HS-5 (cell line): ENCODE measurements at regions not wholly inside any gene's neighbourhood (a gene's known extent, or its start where the extent isn't known, plus 50 kb on each side); places are given as distances from the start of the nearest gene placed in this dataset.
A peak's percentile ranks its signal among the peaks of the same experiment; 100 is the strongest.
"Not testable (repeated sequence)": the region's sequence is repeated elsewhere in the genome, so short reads cannot be mapped to it uniquely, and the experiment has no call there.

Source experiments
- DNase-seq: peaks from one replicate; pipeline ENCODE4 v3.0.0-alpha.2; 2012; ENCODE audit warnings: low read depth

- DNase-seq = no peak
Observed at GRCh38 chr2:41169744-41170143, 717.9 kb upstream of the SLC8A1 start.

GRCh38 chr2:41170589-41170988 is 718.7 kb upstream of the SLC8A1 start:
- DNase-seq = no peak

- no peak for DNase-seq
Observed at GRCh38 chr2:41180387-41180786, 728.5 kb upstream of the SLC8A1 start.

GRCh38 chr2:41182961-41183360 is 731.1 kb upstream of the SLC8A1 start:
- DNase-seq = no peak

GRCh38 chr2:41187376-41188122 is 735.7 kb upstream of the SLC8A1 start:
- DNase-seq = no peak

- DNase-seq = peak; percentile 67
Observed at GRCh38 chr2:41194230-41194629, 742.3 kb upstream of the SLC8A1 start.

- DNase-seq = no peak
Observed at GRCh38 chr2:41197781-41198180, 745.9 kb upstream of the SLC8A1 start.

- no peak for DNase-seq
Observed at GRCh38 chr2:41199334-41199733, 747.4 kb upstream of the SLC8A1 start.

GRCh38 chr2:41204315-41204714 is 752.4 kb upstream of the SLC8A1 start:
- no peak for DNase-seq

GRCh38 chr2:41206004-41206403 is 754.1 kb upstream of the SLC8A1 start:
- no peak for DNase-seq

GRCh38 chr2:41207578-41207977 is 755.7 kb upstream of the SLC8A1 start:
- no peak for DNase-seq

- not testable (repeated sequence) for DNase-seq
Observed at GRCh38 chr2:41210030-41210429, 758.1 kb upstream of the SLC8A1 start.

GRCh38 chr2:41216978-41217377 is 765.1 kb upstream of the SLC8A1 start:
- DNase-seq = no peak

- no peak for DNase-seq
Observed at GRCh38 chr2:41222593-41222992, 770.7 kb upstream of the SLC8A1 start.

GRCh38 chr2:41234093-41234492 is 782.2 kb upstream of the SLC8A1 start:
- DNase-seq = no peak

- no peak for DNase-seq
Observed at GRCh38 chr2:41241325-41242000, 789.6 kb upstream of the SLC8A1 start.

- no peak for DNase-seq
Observed at GRCh38 chr2:41242001-41242331, 790.1 kb upstream of the SLC8A1 start.

- no peak for DNase-seq
Observed at GRCh38 chr2:41267929-41268659, 779.7 kb upstream of the PKDCC start.

- DNase-seq = peak; percentile 30
Observed at GRCh38 chr2:41283079-41283775, 764.6 kb upstream of the PKDCC start.

GRCh38 chr2:41293491-41293890 is 754.3 kb upstream of the PKDCC start:
- DNase-seq = no peak

- DNase-seq = no peak
Observed at GRCh38 chr2:41294331-41294730, 753.5 kb upstream of the PKDCC start.

- no peak for DNase-seq
Observed at GRCh38 chr2:41313082-41313481, 734.7 kb upstream of the PKDCC start.
